ENCODE measurements at regions not wholly inside any gene's neighbourhood (a gene's known extent, or its start where the extent isn't known, plus 50 kb on each side); places are given as distances from the start of the nearest gene placed in this dataset.

DNA sequence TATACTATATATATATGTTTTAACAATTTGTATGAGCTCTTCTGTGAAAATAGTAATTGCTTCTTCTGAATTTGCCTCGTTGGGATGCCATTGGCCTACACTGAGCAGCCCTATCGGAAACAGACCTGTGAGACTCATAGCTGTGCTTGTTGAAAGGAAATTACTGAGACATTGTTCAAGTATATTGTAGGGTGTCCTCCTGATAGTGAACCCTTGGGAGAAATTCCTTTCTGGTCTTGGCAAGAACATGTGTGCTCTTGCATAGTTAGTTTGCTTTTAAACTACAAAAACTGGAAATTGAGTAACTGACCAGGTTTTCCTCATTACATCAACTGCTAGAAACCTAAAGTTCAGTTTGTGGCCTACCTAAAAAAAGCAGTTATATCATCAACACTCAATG lies 160.9 kb downstream of the LURAP1L start:
- TF ChIP-seq, protein P1, sequence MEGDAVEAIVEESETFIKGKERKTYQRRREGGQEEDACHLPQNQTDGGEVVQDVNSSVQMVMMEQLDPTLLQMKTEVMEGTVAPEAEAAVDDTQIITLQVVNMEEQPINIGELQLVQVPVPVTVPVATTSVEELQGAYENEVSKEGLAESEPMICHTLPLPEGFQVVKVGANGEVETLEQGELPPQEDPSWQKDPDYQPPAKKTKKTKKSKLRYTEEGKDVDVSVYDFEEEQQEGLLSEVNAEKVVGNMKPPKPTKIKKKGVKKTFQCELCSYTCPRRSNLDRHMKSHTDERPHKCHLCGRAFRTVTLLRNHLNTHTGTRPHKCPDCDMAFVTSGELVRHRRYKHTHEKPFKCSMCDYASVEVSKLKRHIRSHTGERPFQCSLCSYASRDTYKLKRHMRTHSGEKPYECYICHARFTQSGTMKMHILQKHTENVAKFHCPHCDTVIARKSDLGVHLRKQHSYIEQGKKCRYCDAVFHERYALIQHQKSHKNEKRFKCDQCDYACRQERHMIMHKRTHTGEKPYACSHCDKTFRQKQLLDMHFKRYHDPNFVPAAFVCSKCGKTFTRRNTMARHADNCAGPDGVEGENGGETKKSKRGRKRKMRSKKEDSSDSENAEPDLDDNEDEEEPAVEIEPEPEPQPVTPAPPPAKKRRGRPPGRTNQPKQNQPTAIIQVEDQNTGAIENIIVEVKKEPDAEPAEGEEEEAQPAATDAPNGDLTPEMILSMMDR (IDR thresholded peaks at IDR 0.05) = no peak
- no peak for TF ChIP-seq POLR2A (IDR thresholded peaks at IDR 0.05)
- no peak for TF ChIP-seq EP300 (IDR thresholded peaks at IDR 0.05)
- no peak for TF ChIP-seq POLR2AphosphoS5 (IDR thresholded peaks at IDR 0.05)

Data from upper lobe of left lung (tissue), 4 donors.